ENCODE measurements at regions not wholly inside any gene's neighbourhood (a gene's known extent, or its start where the extent isn't known, plus 50 kb on each side); places are given as distances from the start of the nearest gene placed in this dataset.
A peak's percentile ranks its signal among the peaks of the same experiment; 100 is the strongest.

GRCh38 chr10:29736366-29737073 is 101.7 kb upstream of the SVIL start (continued):
- 0 out of 2 replicates have a peak, but pooled peaks have one; percentile 7 for TF ChIP-seq POGZ (CRISPR knock-in tag; IDR thresholded peaks at IDR 0.05)
- no peak for TF ChIP-seq TCF12 (IDR thresholded peaks at IDR 0.05)
- 0 out of 2 replicates have a peak, but pooled peaks have one; percentile 56 for TF ChIP-seq TCF12 (CRISPR knock-in tag; IDR thresholded peaks at IDR 0.05)
- TF ChIP-seq MTF2 (CRISPR knock-in tag; IDR thresholded peaks at IDR 0.05; ENCODE audit: borderline replicate concordance): no peak
- TF ChIP-seq, protein P1, sequence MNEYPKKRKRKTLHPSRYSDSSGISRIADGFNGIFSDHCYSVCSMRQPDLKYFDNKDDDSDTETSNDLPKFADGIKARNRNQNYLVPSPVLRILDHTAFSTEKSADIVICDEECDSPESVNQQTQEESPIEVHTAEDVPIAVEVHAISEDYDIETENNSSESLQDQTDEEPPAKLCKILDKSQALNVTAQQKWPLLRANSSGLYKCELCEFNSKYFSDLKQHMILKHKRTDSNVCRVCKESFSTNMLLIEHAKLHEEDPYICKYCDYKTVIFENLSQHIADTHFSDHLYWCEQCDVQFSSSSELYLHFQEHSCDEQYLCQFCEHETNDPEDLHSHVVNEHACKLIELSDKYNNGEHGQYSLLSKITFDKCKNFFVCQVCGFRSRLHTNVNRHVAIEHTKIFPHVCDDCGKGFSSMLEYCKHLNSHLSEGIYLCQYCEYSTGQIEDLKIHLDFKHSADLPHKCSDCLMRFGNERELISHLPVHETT (CRISPR knock-in tag; conservative IDR thresholded peaks at IDR 0.05): 0 out of 2 replicates have a peak, but pooled peaks have one; percentile 51

DNA sequence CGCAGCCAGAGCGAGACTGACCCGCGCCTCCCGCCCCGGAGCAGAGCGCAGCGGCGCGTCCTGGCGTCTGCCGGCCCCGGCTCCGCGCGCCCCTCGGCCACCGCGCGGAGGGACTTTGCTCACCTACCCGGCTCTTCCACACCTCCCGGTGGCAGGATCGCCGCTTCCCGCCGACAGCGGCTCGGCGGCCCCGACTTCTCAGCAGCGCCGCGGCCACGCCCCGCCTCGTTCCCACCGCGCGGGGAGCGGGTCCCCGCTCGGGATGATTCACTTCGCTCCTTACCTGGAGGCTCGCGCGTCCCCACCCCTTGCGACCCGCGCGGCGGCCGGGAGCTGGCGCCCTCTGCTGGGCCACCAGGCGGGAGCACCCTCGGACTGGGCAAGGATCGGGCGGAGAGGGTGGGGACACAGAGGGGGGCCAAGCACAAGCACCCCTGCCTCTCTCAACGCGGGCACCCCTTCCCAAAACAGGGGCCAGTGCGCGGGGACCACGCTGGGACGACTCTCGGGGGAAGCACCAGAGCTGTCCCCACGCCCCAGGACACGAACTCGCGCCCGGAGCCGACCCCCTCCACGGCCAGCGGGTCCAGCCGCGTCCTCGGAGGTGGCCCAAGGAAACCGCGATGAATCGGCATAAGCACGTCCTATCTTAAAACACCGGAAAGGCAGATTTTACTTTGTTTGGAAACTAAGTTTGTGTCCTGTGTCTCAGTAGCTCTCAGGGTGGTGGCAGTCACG is 101.0 kb upstream of the SVIL start:
- H3K4me1 ChIP-seq (ENCODE audit: insufficient read depth, low read length): peaks cover 46% of the 10 kb centered on the region
- FAIRE-seq: no peak
- H3K27me3 ChIP-seq (ENCODE audit: control insufficient read depth in 1 of 2, insufficient read depth in 2 of 2, low read length in 2 of 2): peaks cover 0 to 13% of the 10 kb centered on the region in 2 experiments; a peak in 3 of 5 replicates
- H4K20me1 ChIP-seq (ENCODE audit: insufficient read depth, low read length): no peaks in the 10 kb centered on the region
- H3K4me3 ChIP-seq (replicated peaks in 1 of 3; ENCODE audit: insufficient read depth in 1 of 3, low read depth in 2 of 3, low read length in 3 of 3): peak overlapping the region; percentile 73 to 88 (median 85)
- ATAC-seq: peak; percentile 90
- ChIA-PET CTCF (ENCODE audit: low intra/inter-chr PET ratio, low total read pairs) (interaction anchor here (1.6 kb wide), 1 partner anchor 145 kb away, joined by 7 read pairs; no protein-coding TSS in a partner anchor), POLR2A (interaction anchor here (1.5 to 1.6 kb wide), 2 partner anchors 76 to 117 kb away, joined by 4 to 5 read pairs; no protein-coding TSS in a partner anchor)
- peak; percentile 61 for DNase-seq (ENCODE audit: low spot score)
- WGBS (ENCODE audit: low lambda C conversion rate): 20% methylated on average over 1 of the region's 81 CpGs
- H3K9me3 ChIP-seq (ENCODE audit: low read length): no peaks in the 10 kb centered on the region
- H3K27ac ChIP-seq (ENCODE audit: extremely low read length, insufficient read depth, low read length): peak overlapping the region; percentile 39
- intact Hi-C loops (cut with micrococcal nuclease; ENCODE audit: unreplicated experiment): loop anchor here (1.0 kb wide), 2 partner anchors 116 to 200 kb away; no protein-coding TSS in a partner anchor
- no TSS peak for BruUV-seq (replicated peaks)
- H2AFZ ChIP-seq (ENCODE audit: low read length): no peak overlapping the region
- peak overlapping the region; percentile 90 for H3K4me2 ChIP-seq (ENCODE audit: low read depth, low read length)
- H3K79me2 ChIP-seq (ENCODE audit: insufficient read depth, low read length): peaks cover 11% of the 10 kb centered on the region
- H3K36me3 ChIP-seq (replicated peaks in 1 of 2; ENCODE audit: control insufficient read depth in 1 of 2, insufficient read depth in 2 of 2, low read length in 2 of 2): no peaks in the 10 kb centered on the region
- peak overlapping the region; percentile 77 for H3K9ac ChIP-seq (ENCODE audit: insufficient read depth, low read depth, low read length)
- in situ Hi-C loops (cut with HindIII; ENCODE audit: extremely low pct_ligation_motif_present, low pct_unique_long_range_greater_than_20kb): loop anchor here (5.0 kb wide), 1 partner anchor 98 kb away; no protein-coding TSS in a partner anchor
- TF ChIP-seq, protein P2, sequence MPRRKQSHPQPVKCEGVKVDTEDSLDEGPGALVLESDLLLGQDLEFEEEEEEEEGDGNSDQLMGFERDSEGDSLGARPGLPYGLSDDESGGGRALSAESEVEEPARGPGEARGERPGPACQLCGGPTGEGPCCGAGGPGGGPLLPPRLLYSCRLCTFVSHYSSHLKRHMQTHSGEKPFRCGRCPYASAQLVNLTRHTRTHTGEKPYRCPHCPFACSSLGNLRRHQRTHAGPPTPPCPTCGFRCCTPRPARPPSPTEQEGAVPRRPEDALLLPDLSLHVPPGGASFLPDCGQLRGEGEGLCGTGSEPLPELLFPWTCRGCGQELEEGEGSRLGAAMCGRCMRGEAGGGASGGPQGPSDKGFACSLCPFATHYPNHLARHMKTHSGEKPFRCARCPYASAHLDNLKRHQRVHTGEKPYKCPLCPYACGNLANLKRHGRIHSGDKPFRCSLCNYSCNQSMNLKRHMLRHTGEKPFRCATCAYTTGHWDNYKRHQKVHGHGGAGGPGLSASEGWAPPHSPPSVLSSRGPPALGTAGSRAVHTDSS (CRISPR knock-in tag; conservative IDR thresholded peaks at IDR 0.05): no peak
- TF ChIP-seq ZNF547 (CRISPR knock-in tag; IDR thresholded peaks at IDR 0.05) (peak; percentile 7), ZNF772 (CRISPR knock-in tag; IDR thresholded peaks at IDR 0.05) (0 out of 2 replicates have a peak, but pooled peaks have one; percentile 48), ZMYM3 (CRISPR knock-in tag; IDR thresholded peaks at IDR 0.05) (peak; percentile 69; the same call in 1 of the 2 replicates), ATF7 (IDR thresholded peaks at IDR 0.05) (no peak), ATF7 (CRISPR knock-in tag; IDR thresholded peaks at IDR 0.05) (peak; percentile 42; the same call in 1 of the 2 replicates), SMAD3 (CRISPR knock-in tag; IDR thresholded peaks at IDR 0.05) (peak; percentile 48; the same call in 1 of the 2 replicates), SIX4 (CRISPR knock-in tag; IDR thresholded peaks at IDR 0.05) (no peak), ZNF12 (CRISPR knock-in tag; IDR thresholded peaks at IDR 0.05) (0 out of 2 replicates have a peak, but pooled peaks have one; percentile 43), ETV5 (CRISPR knock-in tag; IDR thresholded peaks at IDR 0.05; ENCODE audit: borderline replicate concordance) (peak; percentile 31; the same call in 1 of the 2 replicates), U2AF1 (optimal IDR thresholded peaks at IDR 0.05; ENCODE audit: low read depth, low read length) (no peak), ZNF607 (CRISPR knock-in tag; IDR thresholded peaks at IDR 0.05; ENCODE audit: borderline replicate concordance) (peak; percentile 88), ATF7-NPFF (CRISPR knock-in tag; IDR thresholded peaks at IDR 0.05; ENCODE audit: low read depth) (peak; percentile 79; the same call in 1 of the 2 replicates)
